PC-9 (cell line): ENCODE measurements at regions not wholly inside any gene's neighbourhood (a gene's known extent, or its start where the extent isn't known, plus 50 kb on each side); places are given as distances from the start of the nearest gene placed in this dataset.

Source experiments
- BruUV-seq: library from RNA; stranded (reverse); fragments of 400-500 nt; replicated peaks from 2 replicates; lab custom pipeline; 2021; lab: Mats Ljungman, UMichigan
- CTCF ChIA-PET: fragments of 300-600 bp; sonication (Branson Sonifier 250); formaldehyde crosslinking; loops from one replicate; lab custom pipeline; 2022; ENCODE audit warnings: antibody characterized with exemption; lab: Charles Lee
- POLR2A ChIA-PET: fragments of 300-600 bp; sonication (Branson Sonifier 250); formaldehyde crosslinking; loops from one replicate; lab custom pipeline; 2022; ENCODE audit warnings: antibody characterized with exemption; ENCODE audit not compliant: unreplicated experiment; lab: Charles Lee
- DNase-seq, 2 experiments: peaks; one replicate each; pipeline versions ENCODE4 v3.0.0 to v3.0.0-alpha.2; 2015 to 2022; ENCODE audit warnings: mixed read lengths in 1 of 2
- H2AFZ ChIP-seq: fragments of 200-600 bp; sonication (generic); 2 replicates; pipeline ENCODE4 v1.8.1; 2017; ENCODE audit warnings: antibody characterized with exemption
- H3F3A ChIP-seq: fragments of 200-600 bp; sonication (generic); 2 replicates; pipeline ENCODE4 v1.8.1; 2017; ENCODE audit warnings: antibody characterized with exemption, mild to moderate bottlenecking, low read depth; ENCODE audit not compliant: insufficient read depth
- H3K27ac ChIP-seq: fragments of 200-600 bp; sonication (generic); 2 replicates; pipeline ENCODE4 v1.6.1; 2016; ENCODE audit warnings: mixed run types
- H3K27me3 ChIP-seq: fragments of 200-600 bp; sonication (generic); 2 replicates; pipeline ENCODE4 v1.6.1; 2016; ENCODE audit warnings: low read depth, mixed run types; ENCODE audit not compliant: insufficient read depth
- H3K36me3 ChIP-seq: fragments of 200-600 bp; sonication (generic); 2 replicates; pipeline ENCODE4 v1.6.1; 2016; ENCODE audit warnings: low read depth, mixed run types
- H3K4me1 ChIP-seq: fragments of 200-600 bp; sonication (generic); replicated peaks from 2 replicates; pipeline ENCODE4 v1.6.1; 2016; ENCODE audit warnings: mixed run types; ENCODE audit not compliant: insufficient read depth
- H3K4me2 ChIP-seq: fragments of 200-600 bp; sonication (generic); 2 replicates; pipeline ENCODE4 v1.6.1; 2017; ENCODE audit warnings: mixed run types
- H3K4me3 ChIP-seq: fragments of 200-600 bp; sonication (generic); 2 replicates; pipeline ENCODE4 v1.6.1; 2016; ENCODE audit warnings: mixed run types
- H3K79me2 ChIP-seq: fragments of 200-600 bp; sonication (generic); 2 replicates; pipeline ENCODE4 v1.6.1; 2017; ENCODE audit warnings: low read depth, mixed run types
- H3K9me2 ChIP-seq: fragments of 200-600 bp; sonication (generic); 2 replicates; pipeline ENCODE4 v1.8.1; 2017; ENCODE audit warnings: mild to moderate bottlenecking; ENCODE audit not compliant: insufficient read depth
- H3K9me3 ChIP-seq: fragments of 200-600 bp; sonication (generic); 2 replicates; pipeline ENCODE4 v1.8.1; 2016; ENCODE audit warnings: low read depth; ENCODE audit not compliant: insufficient read depth
- H4K20me1 ChIP-seq: fragments of 200-600 bp; sonication (generic); 2 replicates; pipeline ENCODE4 v1.8.1; 2017; ENCODE audit not compliant: insufficient read depth
- CTCF ChIP-seq: fragments of 200-600 bp; sonication (generic); conservative IDR thresholded peaks from 2 replicates; pipeline ENCODE4 v1.6.1; 2017; ENCODE audit warnings: mixed run types, antibody characterized with exemption, mild to moderate bottlenecking, moderate library complexity
- EZH2 ChIP-seq: fragments of 200-600 bp; sonication (generic); IDR thresholded peaks from 2 replicates; pipeline ENCODE4 v1.8.0; 2017; ENCODE audit warnings: antibody characterized with exemption, low read depth
- intact Hi-C: fragments of 100-400 bp; cut with micrococcal nuclease; formaldehyde crosslinking; loops from one replicate; pipeline ENCODE4 v1.10.0; 2022; ENCODE audit not compliant: unreplicated experiment

DNA sequence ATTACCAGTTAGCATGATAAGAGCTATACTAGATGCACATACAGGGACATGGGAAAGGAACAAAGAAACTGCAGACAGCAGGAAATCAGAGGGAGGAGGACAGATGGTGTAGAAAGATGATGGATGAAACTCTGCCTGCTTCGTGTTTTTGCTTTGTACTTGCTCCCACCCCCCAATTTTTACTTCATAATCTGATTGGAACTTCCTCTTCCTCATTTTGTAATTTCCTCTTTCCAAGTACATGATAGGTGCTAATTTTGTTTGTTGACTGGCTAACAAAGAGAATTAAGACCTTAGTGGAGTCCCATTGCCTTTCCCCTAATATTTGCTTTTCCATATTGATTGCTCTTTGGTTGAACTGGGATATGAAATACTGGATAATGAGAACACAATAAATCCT, 76.0 kb upstream of the PELI1 start:
- Histone ChIP-seq H2AFZ (no peak overlapping the region), H3K9me3 (no peaks in the 10 kb centered on the region), H3K27ac (no peak overlapping the region), H4K20me1 (no peaks in the 10 kb centered on the region), H3K36me3 (no peaks in the 10 kb centered on the region), H3K4me1 (no peaks in the 10 kb centered on the region; the same call in 1 of the 2 replicates), H3K9me2 (no peaks in the 10 kb centered on the region), H3K4me2 (no peak overlapping the region), H3K27me3 (no peaks in the 10 kb centered on the region), H3K79me2 (no peaks in the 10 kb centered on the region), H3F3A (peaks cover 3% of the 10 kb centered on the region; the same call in 1 of the 2 replicates), H3K4me3 (no peak overlapping the region)
- BruUV-seq: no TSS peak
- TF ChIP-seq EZH2 (no peak), CTCF (no peak)
- no peak for DNase-seq
- CTCF ChIA-PET: no interaction called here
- POLR2A ChIA-PET: no interaction called here
- intact Hi-C loops: loop anchor here (10.0 kb wide), 1 partner anchor 95 kb away; no protein-coding TSS in a partner anchor

DNA sequence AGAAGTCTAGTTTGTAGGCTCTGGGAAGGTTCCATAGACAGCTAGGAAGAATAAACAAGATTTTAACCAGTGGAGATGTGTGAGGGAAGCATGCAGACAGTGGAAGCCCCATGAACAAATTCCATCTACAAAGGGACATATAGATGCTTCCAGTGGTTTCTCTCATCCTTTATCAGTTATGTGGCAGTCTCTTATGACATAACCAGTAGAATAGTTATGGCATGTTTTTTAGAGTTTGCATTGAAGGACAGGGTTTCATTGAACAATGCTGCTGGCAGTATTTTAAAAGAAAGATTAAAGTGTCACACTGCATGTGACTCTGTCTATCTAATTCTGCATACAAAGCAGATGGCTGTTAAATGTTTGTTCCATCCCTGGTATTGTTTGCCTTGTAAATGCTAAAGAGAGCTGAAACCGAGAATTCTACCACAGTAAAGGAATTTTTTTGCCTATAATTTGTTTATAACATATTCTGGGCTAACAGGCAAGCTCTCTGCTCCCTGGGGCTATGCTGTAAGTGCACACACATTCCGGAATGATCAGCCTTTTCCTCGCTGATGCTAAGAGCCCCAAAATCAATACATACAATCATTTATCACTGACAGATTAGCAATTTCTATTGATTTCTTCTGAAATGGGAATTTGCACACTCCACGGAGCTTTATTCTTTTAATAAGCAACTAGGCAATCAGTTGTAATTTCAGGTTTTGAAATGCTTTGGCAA, 76.8 kb upstream of the PELI1 start:
- Histone ChIP-seq H3K27me3 (no peaks in the 10 kb centered on the region), H3K9me2 (no peaks in the 10 kb centered on the region), H3K79me2 (no peaks in the 10 kb centered on the region), H3K27ac (no peak overlapping the region), H2AFZ (no peak overlapping the region), H3K9me3 (no peaks in the 10 kb centered on the region), H4K20me1 (no peaks in the 10 kb centered on the region), H3K4me2 (no peak overlapping the region), H3K36me3 (no peaks in the 10 kb centered on the region), H3K4me3 (no peak overlapping the region), H3K4me1 (no peaks in the 10 kb centered on the region; the same call in 1 of the 2 replicates), H3F3A (peaks cover 3% of the 10 kb centered on the region; the same call in 1 of the 2 replicates)
- intact Hi-C loops: loop anchor here (10.0 kb wide), 1 partner anchor 94 kb away; no protein-coding TSS in a partner anchor
- CTCF ChIA-PET: interaction anchor here (0.6 kb wide), 1 partner anchor 696 kb away, joined by 8 read pairs; no protein-coding TSS in a partner anchor
- DNase-seq: no peak
- POLR2A ChIA-PET: no interaction called here
- no peak for TF ChIP-seq CTCF
- no peak for TF ChIP-seq EZH2
- no TSS peak for BruUV-seq

DNA sequence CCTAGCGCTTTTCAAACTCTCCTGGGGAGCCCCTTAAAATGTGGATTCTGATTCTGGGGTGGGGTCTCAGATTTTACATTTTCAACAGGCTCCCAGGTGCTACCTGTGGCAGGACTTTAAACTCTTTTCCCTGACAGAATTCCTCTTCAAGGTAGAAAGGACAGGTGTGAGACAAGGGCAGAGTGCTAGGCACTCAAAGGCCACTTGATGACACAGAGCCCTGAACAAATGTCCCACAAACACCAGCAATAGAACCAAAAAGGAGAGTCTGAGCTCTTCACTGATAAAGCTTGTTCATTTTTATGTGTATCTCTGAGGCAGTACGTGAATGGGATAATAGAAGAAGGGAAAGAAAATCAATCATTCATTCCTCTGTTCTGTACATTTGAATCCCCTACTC, 77.7 kb upstream of the PELI1 start:
- no TSS peak for BruUV-seq
- Histone ChIP-seq H2AFZ (no peak overlapping the region), H3K36me3 (no peaks in the 10 kb centered on the region), H3K4me2 (no peak overlapping the region), H3K9me3 (no peaks in the 10 kb centered on the region; the same call in 1 of the 2 replicates), H3K4me3 (no peak overlapping the region), H4K20me1 (no peaks in the 10 kb centered on the region), H3K4me1 (no peaks in the 10 kb centered on the region; the same call in 1 of the 2 replicates), H3K27ac (no peak overlapping the region), H3K9me2 (no peaks in the 10 kb centered on the region), H3F3A (peaks cover 3% of the 10 kb centered on the region; the same call in 1 of the 2 replicates), H3K27me3 (no peaks in the 10 kb centered on the region), H3K79me2 (no peaks in the 10 kb centered on the region)
- intact Hi-C loops: loop anchor here (10.0 kb wide), 1 partner anchor 93 kb away; no protein-coding TSS in a partner anchor
- no peak for TF ChIP-seq EZH2
- TF ChIP-seq CTCF: no peak
- ChIA-PET POLR2A (interaction anchor here (0.6 kb wide), 2 partner anchors 33 to 224 kb away, joined by 4 to 5 read pairs; no protein-coding TSS in a partner anchor), CTCF (no interaction called here)
- DNase-seq: peak in 1 of 2 experiments; percentile 9
